GM21529 (cell line): ENCODE measurements at regions not wholly inside any gene's neighbourhood (a gene's known extent, or its start where the extent isn't known, plus 50 kb on each side); places are given as distances from the start of the nearest gene placed in this dataset.
"Not testable (repeated sequence)": the region's sequence is repeated elsewhere in the genome, so short reads cannot be mapped to it uniquely, and the experiment has no call there.

Experiments
- ATAC-seq: cut with Tn5 transposase; IDR thresholded peaks from one replicate; pipeline ENCODE4 v1.9.1; 2021; ENCODE audit not compliant: unreplicated experiment

- ATAC-seq: not testable (repeated sequence)
Observed at GRCh38 chr6:71007298-71007697, 50.4 kb upstream of the B3GAT2 start.

DNA sequence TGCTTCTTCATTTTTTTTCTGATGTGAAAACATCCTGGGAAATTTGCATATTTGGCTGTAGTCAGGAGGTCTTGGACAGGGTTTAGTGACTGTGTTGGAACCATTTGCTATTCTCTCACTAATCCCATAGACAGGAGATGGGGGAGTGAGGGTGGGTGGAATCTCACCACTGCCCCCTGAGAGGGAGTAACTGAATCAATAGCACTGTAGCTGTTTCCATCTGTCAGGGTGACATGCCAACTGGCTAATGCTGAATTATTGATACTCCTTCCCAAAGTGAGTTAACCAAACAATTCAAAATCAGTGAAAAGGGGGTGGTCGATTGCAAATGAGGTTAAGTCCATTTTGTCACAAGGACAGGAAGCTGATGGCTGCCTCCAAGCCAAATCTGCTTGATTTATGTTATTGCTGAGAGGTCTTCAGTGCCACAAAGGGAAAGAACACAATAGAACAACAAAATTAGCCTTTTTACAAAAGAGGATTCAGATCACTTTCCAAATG lies 55.1 kb upstream of the B3GAT2 start:
- no peak for ATAC-seq

DNA sequence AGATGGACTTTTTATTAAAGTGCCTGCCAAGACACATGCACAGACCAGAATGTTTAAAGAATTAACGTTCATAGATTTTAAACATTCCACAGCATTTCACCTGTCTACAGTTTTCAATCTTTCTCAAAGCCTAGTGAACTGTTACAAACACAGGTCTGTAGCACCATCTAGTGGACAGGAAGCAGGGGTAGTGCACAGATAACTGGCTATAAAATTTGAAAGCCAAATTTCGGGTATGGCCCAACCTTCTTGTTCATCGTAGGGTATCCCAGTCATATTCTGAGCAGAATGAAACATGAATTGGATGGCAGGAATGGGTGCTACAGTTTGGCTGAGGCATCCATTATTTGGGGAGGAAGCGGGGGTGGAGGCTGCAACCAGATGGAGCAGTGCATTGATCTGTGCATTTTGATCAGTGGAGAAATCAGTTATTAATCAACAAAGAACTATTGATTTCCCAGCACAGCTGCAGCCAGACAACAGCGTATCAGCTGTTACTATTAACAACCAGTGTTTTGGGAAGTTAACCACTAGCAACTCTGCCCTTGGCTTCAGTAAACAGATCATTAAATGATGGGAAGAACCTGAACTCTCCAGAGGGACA lies 56.1 kb upstream of the B3GAT2 start:
- peak; percentile 94 for ATAC-seq

GRCh38 chr6:71015392-71015791 lies 58.5 kb upstream of the B3GAT2 start:
- no peak for ATAC-seq

DNA sequence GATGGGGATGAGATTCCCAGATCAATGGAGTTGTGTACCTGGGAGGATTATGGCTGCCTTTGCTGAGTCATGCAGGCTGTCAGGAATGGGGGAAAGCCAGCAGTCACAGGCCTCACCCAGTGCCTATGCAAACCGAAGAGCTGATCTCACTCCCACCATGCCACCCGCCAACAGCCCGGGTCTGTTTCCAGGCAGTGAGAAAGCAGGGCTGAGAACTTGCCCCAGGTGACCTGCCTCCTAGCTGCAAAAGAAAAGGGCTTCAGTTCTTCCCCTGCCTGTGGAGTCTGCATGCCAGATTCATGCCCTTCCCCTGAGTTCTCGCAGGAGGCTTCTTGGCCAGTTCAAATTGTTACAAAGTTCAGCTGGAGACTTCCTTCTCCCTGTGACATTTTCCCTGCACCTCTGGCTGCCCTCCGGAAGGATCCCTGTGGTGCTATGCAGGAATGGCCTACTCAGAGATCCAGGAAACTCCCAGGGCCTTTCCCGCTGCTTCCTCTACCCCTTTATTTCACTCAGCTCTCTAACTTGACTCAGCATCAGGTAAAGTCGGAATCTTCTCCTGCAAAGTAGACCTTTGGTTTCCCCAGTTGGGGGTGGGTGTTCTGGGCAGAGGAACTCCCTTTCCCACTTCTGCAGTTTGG lies 71.5 kb upstream of the B3GAT2 start:
- ATAC-seq: no peak

DNA sequence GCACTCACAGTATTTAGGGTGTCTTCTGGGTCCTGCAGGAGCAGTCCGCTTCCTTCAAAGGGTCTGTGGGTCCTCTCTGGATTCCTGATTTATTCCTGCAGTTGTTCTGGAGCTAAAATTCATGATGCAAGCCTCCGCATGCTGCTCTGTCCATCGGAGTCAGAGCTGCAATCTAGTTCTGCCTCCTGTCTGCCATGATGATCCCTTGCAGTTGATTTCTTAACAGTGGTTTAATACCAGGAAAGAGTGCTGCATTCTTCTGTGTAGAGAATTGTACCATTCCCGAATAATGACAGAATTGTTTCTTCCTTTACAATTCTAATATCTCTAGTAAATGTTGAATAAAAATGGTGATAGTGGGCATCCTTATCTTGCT lies 72.0 kb upstream of the B3GAT2 start:
- ATAC-seq: no peak

DNA sequence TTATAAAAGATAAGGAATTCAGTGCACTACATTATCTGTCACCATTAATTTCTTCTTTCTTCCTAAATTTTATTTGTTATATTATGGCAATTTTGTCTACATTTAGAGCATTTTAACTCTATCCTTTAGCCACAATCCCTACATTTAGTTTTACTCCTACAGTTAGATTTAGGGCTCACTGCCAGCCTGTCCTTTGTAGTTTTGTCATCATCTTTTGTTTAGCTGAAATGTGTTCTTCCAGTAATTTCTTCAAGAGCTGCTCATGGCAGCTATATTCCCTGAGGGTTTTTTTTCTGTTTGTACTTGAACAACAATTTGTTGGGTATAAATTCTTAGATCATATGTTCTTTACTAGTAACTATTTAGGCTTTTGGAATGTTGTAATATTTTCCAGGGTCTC lies 72.7 kb upstream of the B3GAT2 start:
- ATAC-seq: no peak

DNA sequence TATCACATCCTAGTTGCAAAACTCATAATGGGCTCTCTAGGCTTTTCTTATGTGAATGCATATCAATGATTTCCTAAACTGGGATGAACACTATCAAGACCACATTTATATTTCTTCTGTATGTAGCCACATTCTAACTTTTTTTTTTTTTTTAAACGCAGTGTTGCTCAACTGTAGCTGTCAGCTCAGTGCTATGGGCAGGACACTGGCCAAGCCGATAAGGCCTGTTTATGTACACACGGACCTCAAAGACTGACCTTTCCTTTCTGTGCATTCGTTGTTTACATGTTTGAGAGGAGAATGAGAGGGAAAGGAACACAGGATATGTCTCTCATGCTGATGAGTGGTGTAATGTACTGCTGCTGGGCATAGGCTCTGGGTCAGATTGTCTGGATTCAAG lies 75.1 kb upstream of the B3GAT2 start:
- ATAC-seq: no peak

DNA sequence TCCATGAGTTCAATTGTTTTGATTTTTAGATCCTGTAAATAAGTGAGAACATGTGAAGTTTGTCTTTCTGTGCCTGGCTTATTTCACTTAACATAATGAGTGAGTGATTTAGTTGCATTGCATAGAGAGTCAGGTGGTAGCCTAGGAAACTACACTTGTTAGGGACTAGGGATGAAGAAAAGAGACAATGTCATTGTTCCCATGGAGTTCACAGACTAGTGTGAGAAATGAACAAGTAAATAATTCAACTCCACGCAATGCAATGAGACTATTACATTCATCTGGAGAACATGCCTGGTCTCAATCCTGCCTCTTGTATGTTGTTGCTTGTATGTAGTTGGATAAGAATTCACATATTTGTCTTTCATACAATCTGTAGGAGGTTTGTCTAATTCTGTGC lies 76.3 kb upstream of the B3GAT2 start:
- ATAC-seq: no peak

DNA sequence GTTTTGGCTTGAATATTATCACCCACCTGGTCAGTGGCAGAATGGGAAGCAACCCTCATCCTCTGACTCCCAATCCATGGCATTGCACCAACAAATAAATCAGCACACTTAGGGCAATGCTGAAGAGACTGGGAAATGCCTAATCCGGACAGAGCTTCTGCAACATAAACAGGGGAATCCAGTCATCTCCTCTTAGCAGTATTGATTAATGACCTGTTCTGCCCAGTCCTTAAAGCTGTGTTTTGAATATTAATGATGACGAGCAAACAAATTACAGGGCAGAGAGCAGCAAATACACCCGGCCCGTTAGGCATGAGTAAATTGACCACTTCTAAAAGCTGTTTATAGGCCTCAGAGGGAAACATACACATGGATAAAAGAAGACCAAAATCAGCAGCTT lies 77.0 kb upstream of the B3GAT2 start:
- no peak for ATAC-seq

GRCh38 chr6:71034563-71035345 lies 77.9 kb upstream of the B3GAT2 start:
- no peak for ATAC-seq

DNA sequence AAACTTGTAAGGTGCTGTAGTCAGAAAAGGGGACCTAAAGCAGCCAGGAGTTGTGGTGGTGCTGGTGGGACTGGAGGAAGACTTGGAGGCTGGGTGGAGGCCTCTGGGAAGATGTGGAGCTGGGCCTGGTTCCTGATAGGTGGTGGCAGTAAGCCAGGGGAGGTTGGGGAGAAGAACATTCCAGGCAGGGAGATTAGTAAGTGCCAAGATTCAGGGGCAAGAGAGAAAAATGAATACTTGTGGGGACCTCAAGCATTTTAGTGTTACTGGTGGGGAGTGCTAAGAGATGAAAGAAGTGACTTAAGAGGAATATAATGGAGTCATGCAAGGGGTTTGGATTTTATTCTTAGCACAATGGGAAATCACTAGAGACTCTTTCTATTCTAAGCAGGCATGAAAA lies 79.0 kb upstream of the B3GAT2 start:
- ATAC-seq: no peak

- ATAC-seq: no peak
Observed at GRCh38 chr6:71038711-71039344, 82.0 kb upstream of the B3GAT2 start.

DNA sequence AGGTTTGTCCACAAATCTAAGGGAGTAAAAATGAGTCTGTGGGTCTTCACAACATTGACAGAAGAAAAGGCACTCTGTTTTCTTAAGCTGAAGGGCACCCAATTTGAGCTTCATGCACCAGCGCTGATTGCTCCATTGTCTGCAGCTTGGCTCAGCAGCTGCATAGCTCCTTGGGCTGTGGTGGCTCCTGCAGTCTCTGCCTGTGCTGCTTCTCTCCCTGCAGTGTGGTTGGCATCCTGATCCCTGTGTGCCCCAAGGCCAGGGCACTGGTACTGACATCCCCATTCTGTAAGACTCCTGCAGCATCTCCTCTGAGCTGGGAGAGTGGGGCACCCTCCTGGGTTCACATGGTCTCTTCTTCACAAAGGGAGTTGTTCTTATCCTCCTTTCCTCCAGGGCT lies 83.2 kb upstream of the B3GAT2 start:
- no peak for ATAC-seq

DNA sequence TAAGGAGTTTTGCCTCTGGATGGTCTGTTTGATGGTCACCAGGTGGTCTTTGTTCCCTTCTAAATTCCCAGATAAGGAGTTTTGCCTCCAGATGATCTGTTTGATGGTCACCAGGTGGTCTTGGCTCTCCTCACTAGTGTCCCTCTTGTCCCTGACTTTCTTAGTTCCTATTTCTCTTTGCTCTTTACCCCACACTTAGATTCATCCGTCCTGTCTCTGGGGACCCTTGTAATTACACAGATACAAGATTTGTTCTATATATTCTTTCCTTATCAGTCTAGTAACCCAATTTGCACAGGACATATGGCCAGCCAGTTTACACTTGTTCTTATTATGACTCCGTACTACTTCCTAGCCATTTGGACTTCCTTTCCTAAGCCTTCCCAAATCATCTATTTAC lies 84.0 kb upstream of the B3GAT2 start:
- ATAC-seq: no peak

DNA sequence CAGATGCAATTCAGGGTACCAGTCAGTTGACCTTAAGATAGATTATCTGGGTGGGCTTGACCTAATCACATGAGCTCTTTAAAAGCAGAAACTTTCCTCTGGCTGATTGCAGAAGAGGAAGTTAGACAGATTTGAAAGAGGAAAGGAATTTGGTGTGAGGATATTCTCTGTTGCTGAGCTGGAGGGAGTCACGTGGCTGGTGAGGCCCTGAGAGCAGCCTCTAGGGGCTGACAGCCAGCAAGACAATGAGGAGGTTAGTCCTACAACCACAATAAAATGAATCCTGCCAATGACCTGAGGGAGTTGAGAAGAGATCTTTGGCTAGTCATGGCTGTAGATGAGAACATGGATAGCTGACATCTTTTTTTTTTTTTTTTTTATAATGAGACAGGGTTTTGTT lies 87.0 kb upstream of the B3GAT2 start:
- no peak for ATAC-seq

- ATAC-seq: no peak
Observed at GRCh38 chr6:71044753-71045152, 87.9 kb upstream of the B3GAT2 start.

DNA sequence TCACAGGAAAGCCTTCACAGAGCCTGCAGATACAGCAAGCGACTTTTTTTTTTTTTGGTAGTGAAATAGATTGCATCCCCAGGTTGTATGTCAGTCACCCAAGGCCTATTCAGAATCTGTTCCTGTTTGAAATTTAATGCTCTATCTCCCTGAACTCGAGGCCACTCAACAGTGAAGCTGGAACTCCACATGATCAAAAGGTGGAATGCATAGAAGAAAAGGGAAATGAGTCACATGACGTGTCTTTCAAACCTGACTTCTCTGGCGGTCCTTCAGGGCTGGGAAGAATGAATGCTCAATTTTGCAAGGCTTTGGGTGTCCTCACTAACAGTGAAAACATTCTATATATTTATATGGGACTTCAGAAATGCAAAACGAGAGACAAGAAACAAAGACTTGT lies 88.4 kb upstream of the B3GAT2 start:
- ATAC-seq: no peak

DNA sequence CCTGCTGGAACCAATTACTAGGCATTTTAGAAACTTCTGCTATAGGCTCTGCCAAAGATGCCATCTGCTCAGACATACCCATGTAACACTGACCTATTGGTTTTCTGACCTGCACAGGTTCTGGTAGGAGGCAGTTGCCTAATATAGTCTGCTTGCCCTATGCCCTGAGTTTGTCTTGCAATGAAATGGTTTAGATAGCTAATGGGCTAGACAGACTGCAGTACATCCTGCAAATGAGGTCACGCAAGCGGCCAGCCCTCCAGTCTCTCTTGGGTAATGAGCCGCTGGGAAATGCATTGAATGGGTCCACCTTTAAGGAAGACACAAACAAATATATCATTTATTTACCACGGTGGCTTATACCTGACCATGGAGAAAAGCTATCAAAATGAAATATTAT lies 90.6 kb upstream of the B3GAT2 start:
- ATAC-seq: no peak

GRCh38 chr6:71048320-71049164 lies 91.7 kb upstream of the B3GAT2 start:
- ATAC-seq: no peak

DNA sequence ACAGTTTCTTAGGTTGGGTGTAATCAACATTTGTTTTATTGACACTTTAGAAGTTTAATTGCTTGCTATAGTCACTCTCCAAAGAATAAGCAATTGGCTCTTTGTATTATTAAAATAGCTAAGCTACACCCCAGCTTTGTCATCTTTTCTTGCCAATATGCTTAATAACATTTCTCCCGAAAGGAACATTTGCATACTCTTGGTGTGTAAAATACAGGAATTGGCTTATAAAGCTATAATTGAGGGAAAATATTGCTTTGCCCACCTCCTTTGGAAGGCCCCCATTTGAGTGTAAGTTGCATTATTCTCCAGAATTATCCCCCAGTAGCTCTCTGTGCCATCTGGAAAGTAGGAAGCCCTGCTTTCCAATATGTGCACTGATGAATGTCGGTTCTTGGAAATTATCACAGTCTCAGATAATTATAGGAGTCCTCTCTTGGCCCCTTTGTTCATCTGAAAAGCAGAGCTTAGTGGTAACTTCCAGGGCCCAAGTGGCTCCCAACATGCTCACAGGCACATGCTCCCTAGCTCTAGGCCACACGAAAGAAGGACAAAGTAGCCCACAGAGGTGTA lies 92.4 kb upstream of the B3GAT2 start:
- no peak for ATAC-seq
